Uterus (tissue), 2 donors: ENCODE measurements at regions not wholly inside any gene's neighbourhood (a gene's known extent, or its start where the extent isn't known, plus 50 kb on each side); places are given as distances from the start of the nearest gene placed in this dataset.

ENCODE experiments used
- CTCF ChIP-seq, 4 experiments: fragments of 200-600 bp in 2 of 4; fragments of 450-650 bp in 2 of 4; sonication (generic) in 2 of 4; IDR thresholded peaks; one replicate each; pipeline ENCODE4 v1.5.1; 2016 to 2019; ENCODE audit warnings: antibody characterized with exemption in 4 of 4, mild to moderate bottlenecking in 2 of 4, moderate library complexity in 1 of 4
- POLR2A ChIP-seq, 2 donors: fragments of 450-650 bp; IDR thresholded peaks; one replicate each; pipeline ENCODE4 v1.6.1; 2016; ENCODE audit warnings: antibody characterized with exemption in 2 of 2, mild to moderate bottlenecking in 1 of 2, moderate library complexity in 1 of 2

- TF ChIP-seq POLR2A (IDR thresholded peaks at IDR 0.05) (no peak), CTCF (IDR thresholded peaks at IDR 0.05) (no peak)
Observed at GRCh38 chr20:40810332-40811000, 121.4 kb upstream of the MAFB start.
